KBM-7 (cell line): ENCODE measurements at regions not wholly inside any gene's neighbourhood (a gene's known extent, or its start where the extent isn't known, plus 50 kb on each side); places are given as distances from the start of the nearest gene placed in this dataset.

ENCODE experiments used
- DNase-seq: peaks from one replicate; pipeline ENCODE4 v3.0.0-alpha.2; 2015
- in situ Hi-C: fragments of 300-500 bp; cut with MboI; formaldehyde crosslinking; loops from 2 replicates; pipeline ENCODE4 v1.14.3; 2020; ENCODE audit warnings: low sequenced_read_pairs, low pct_unique_long_range_greater_than_20kb, mixed read lengths

GRCh38 chr1:203424861-203425662 lies 50.5 kb upstream of the PRELP start:
- DNase-seq = no peak
- in situ Hi-C loops = no loop called here

GRCh38 chr1:203425663-203425975 lies 50.0 kb upstream of the PRELP start:
- in situ Hi-C loops = no loop called here
- no peak for DNase-seq
